Stomach (tissue), 4 donors: ENCODE measurements at regions not wholly inside any gene's neighbourhood (a gene's known extent, or its start where the extent isn't known, plus 50 kb on each side); places are given as distances from the start of the nearest gene placed in this dataset.

Source experiments
- CTCF ChIP-seq, 7 experiments: fragments of 450-650 bp in 4 of 7; fragments of 200-600 bp in 3 of 7; sonication (generic) in 3 of 7; IDR thresholded peaks; one replicate each; pipeline ENCODE4 v1.5.1; 2016 to 2019; ENCODE audit warnings: antibody characterized with exemption in 7 of 7, control low read depth in 2 of 7, mild to moderate bottlenecking in 1 of 7
- EP300 ChIP-seq: sonication (generic); formaldehyde crosslinking; IDR thresholded peaks from one replicate; pipeline ENCODE4 v1.6.1; 2017; ENCODE audit warnings: antibody characterized with exemption
- POLR2A ChIP-seq, 4 donors: fragments of 450-650 bp; IDR thresholded peaks; one replicate each; pipeline ENCODE4 v1.6.1; 2016; ENCODE audit warnings: antibody characterized with exemption in 4 of 4, control low read depth in 2 of 4, mild to moderate bottlenecking in 1 of 4, moderate library complexity in 1 of 4
- POLR2AphosphoS5 ChIP-seq, 3 donors: sonication (generic); formaldehyde crosslinking; IDR thresholded peaks; one replicate each; pipeline ENCODE4 v1.6.1; 2016; ENCODE audit warnings: antibody characterized with exemption in 3 of 3

DNA sequence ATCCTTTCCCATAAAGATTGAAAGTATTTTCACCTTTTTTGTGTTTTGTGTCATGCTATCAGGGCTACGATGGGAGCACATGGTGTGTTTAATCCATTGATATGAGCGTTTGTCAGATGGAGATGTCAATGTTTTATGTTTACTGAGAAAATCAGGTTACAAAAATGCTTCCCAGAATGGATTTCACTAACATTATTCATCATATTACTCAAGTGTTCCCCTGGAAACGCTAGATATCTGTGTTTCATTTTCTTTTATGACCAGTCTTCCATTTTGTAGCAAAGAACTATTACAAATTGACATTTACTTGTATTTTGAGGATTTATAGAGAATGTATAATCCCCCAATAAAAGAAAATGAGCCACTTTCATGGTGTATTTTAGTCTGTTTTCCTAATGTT is 293.5 kb upstream of the AKR1E2 start:
- no peak for TF ChIP-seq POLR2A (IDR thresholded peaks at IDR 0.05)
- TF ChIP-seq POLR2AphosphoS5 (IDR thresholded peaks at IDR 0.05): no peak
- TF ChIP-seq CTCF (IDR thresholded peaks at IDR 0.05): no peak
- no peak for TF ChIP-seq EP300
